ENCODE measurements at regions not wholly inside any gene's neighbourhood (a gene's known extent, or its start where the extent isn't known, plus 50 kb on each side); places are given as distances from the start of the nearest gene placed in this dataset.

DNA sequence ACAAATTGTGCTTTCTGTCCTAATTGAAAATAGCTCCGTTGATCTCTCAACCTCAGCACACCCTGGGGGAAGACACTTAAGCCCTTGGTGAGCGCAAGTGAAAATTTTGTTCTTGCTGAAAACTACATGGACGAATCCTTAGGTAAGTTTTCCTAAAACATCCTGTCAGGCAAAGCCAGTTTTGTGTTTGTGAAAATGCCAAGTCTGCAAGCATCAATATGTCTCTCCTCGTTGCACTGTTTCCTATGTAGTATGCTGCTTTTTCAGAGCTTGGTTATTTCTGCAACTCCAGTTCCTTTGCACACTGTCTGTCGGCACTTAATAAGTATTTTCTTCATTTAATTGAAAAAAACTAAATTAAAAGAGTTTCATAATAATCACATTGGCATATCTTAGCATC is 146.9 kb upstream of the POU3F3 start:
- Histone ChIP-seq H3K27ac (ENCODE audit: low read length) (no peak overlapping the region), H3K9ac (ENCODE audit: low read length) (no peak overlapping the region), H4K20me1 (ENCODE audit: insufficient read depth) (no peaks in the 10 kb centered on the region), H3K36me3 (ENCODE audit: insufficient read depth, low read length) (no peaks in the 10 kb centered on the region), H3K9me3 (ENCODE audit: low read length) (no peaks in the 10 kb centered on the region), H3F3A (ENCODE audit: insufficient read depth, low read length, poor library complexity, severe bottlenecking) (peaks cover 7% of the 10 kb centered on the region), H2AFZ (ENCODE audit: low read depth, low read length) (no peak overlapping the region), H3K27me3 (ENCODE audit: insufficient read depth, low read depth, low read length) (no peaks in the 10 kb centered on the region), H3K4me3 (ENCODE audit: low read length) (no peak overlapping the region), H3K4me2 (ENCODE audit: low read length) (no peak overlapping the region), H3K79me2 (replicated peaks; ENCODE audit: insufficient read depth, low read length) (no peaks in the 10 kb centered on the region), H3K9me2 (ENCODE audit: insufficient read depth, low read length) (no peaks in the 10 kb centered on the region)
- no peak for TF ChIP-seq RAD21 (conservative IDR thresholded peaks at IDR 0.05)
- TF ChIP-seq POLR2AphosphoS5 (IDR thresholded peaks at IDR 0.05) = no peak
- no peak for TF ChIP-seq MXI1 (conservative IDR thresholded peaks at IDR 0.05; ENCODE audit: poor library complexity, severe bottlenecking)
- TF ChIP-seq, protein P1, sequence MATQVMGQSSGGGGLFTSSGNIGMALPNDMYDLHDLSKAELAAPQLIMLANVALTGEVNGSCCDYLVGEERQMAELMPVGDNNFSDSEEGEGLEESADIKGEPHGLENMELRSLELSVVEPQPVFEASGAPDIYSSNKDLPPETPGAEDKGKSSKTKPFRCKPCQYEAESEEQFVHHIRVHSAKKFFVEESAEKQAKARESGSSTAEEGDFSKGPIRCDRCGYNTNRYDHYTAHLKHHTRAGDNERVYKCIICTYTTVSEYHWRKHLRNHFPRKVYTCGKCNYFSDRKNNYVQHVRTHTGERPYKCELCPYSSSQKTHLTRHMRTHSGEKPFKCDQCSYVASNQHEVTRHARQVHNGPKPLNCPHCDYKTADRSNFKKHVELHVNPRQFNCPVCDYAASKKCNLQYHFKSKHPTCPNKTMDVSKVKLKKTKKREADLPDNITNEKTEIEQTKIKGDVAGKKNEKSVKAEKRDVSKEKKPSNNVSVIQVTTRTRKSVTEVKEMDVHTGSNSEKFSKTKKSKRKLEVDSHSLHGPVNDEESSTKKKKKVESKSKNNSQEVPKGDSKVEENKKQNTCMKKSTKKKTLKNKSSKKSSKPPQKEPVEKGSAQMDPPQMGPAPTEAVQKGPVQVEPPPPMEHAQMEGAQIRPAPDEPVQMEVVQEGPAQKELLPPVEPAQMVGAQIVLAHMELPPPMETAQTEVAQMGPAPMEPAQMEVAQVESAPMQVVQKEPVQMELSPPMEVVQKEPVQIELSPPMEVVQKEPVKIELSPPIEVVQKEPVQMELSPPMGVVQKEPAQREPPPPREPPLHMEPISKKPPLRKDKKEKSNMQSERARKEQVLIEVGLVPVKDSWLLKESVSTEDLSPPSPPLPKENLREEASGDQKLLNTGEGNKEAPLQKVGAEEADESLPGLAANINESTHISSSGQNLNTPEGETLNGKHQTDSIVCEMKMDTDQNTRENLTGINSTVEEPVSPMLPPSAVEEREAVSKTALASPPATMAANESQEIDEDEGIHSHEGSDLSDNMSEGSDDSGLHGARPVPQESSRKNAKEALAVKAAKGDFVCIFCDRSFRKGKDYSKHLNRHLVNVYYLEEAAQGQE (IDR thresholded peaks at IDR 0.05; ENCODE audit: borderline replicate concordance) = no peak
- TF ChIP-seq CTCF (IDR thresholded peaks at IDR 0.05; ENCODE audit: poor library complexity, severe bottlenecking) = no peak
- TF ChIP-seq SMC3 (conservative IDR thresholded peaks at IDR 0.05; ENCODE audit: poor library complexity) = no peak
- TF ChIP-seq EP300 (conservative IDR thresholded peaks at IDR 0.05; ENCODE audit: poor library complexity, severe bottlenecking) = no peak
- TF ChIP-seq EZH2 (IDR thresholded peaks at IDR 0.05; ENCODE audit: borderline replicate concordance, insufficient read depth, low read length, poor library complexity, severe bottlenecking) = no peak
- no peak for TF ChIP-seq TAF1 (IDR thresholded peaks at IDR 0.05; ENCODE audit: low read depth)

DNA sequence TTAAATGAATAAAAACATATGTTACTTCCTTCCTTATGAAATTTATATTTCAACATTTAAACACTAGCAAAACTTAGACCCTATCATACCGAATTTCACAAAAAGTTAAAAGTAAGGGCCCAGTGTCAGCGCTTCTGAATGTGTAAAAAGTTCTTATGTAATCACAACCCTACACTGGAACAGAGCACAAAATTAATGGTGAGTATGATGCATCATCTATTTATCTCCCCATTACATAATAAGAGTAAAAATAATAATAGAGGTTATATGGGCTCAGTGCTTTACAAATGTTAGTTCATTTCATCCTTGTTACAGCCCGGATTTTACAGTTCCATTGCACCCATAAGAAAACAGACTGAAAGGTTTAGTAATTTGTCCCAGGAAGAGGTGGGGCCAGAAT is 144.9 kb upstream of the POU3F3 start:
- no peaks in the 10 kb centered on the region for H3K79me2 ChIP-seq (replicated peaks; ENCODE audit: insufficient read depth, low read length)
- no peak overlapping the region for H3K4me3 ChIP-seq (ENCODE audit: low read length)
- no peak overlapping the region for H3K4me2 ChIP-seq (ENCODE audit: low read length)
- H3K9me2 ChIP-seq (ENCODE audit: insufficient read depth, low read length) = no peaks in the 10 kb centered on the region
- TF ChIP-seq POLR2AphosphoS5 (IDR thresholded peaks at IDR 0.05) (no peak), SMC3 (conservative IDR thresholded peaks at IDR 0.05; ENCODE audit: poor library complexity) (no peak), TAF1 (IDR thresholded peaks at IDR 0.05; ENCODE audit: low read depth) (no peak), EZH2 (IDR thresholded peaks at IDR 0.05; ENCODE audit: borderline replicate concordance, insufficient read depth, low read length, poor library complexity, severe bottlenecking) (no peak), RAD21 (conservative IDR thresholded peaks at IDR 0.05) (no peak), CTCF (IDR thresholded peaks at IDR 0.05; ENCODE audit: poor library complexity, severe bottlenecking) (no peak), MXI1 (conservative IDR thresholded peaks at IDR 0.05; ENCODE audit: poor library complexity, severe bottlenecking) (no peak), EP300 (conservative IDR thresholded peaks at IDR 0.05; ENCODE audit: poor library complexity, severe bottlenecking) (no peak)
- TF ChIP-seq, protein P1 (IDR thresholded peaks at IDR 0.05; ENCODE audit: borderline replicate concordance) = no peak
- H3F3A ChIP-seq (ENCODE audit: insufficient read depth, low read length, poor library complexity, severe bottlenecking) = no peaks in the 10 kb centered on the region
- H3K36me3 ChIP-seq (ENCODE audit: insufficient read depth, low read length) = no peaks in the 10 kb centered on the region
- no peak overlapping the region for H3K9ac ChIP-seq (ENCODE audit: low read length)
- H2AFZ ChIP-seq (ENCODE audit: low read depth, low read length) = no peak overlapping the region
- H4K20me1 ChIP-seq (ENCODE audit: insufficient read depth) = no peaks in the 10 kb centered on the region
- H3K27me3 ChIP-seq (ENCODE audit: insufficient read depth, low read depth, low read length) = no peaks in the 10 kb centered on the region
- no peak overlapping the region for H3K27ac ChIP-seq (ENCODE audit: low read length)
- H3K9me3 ChIP-seq (ENCODE audit: low read length) = no peaks in the 10 kb centered on the region
